T47D (cell line): ENCODE measurements at regions not wholly inside any gene's neighbourhood (a gene's known extent, or its start where the extent isn't known, plus 50 kb on each side); places are given as distances from the start of the nearest gene placed in this dataset.

ENCODE experiments used
- DNase-seq, 2 experiments: peaks; one replicate each; pipeline versions ENCODE4 v3.0.0 to v3.0.0-alpha.2; 2011 to 2012; ENCODE audit warnings: low read depth in 1 of 2, low spot score in 1 of 2
- JUND ChIP-seq: IDR thresholded peaks from 2 replicates; pipeline ENCODE4 v1.6.1; 2012; ENCODE audit warnings: low read depth
- in situ Hi-C: cut with HindIII; loops from 2 replicates; pipeline ENCODE4 v1.10.0; 2016; ENCODE audit warnings: low sequenced_read_pairs, low pct_unique_long_range_greater_than_20kb

DNA sequence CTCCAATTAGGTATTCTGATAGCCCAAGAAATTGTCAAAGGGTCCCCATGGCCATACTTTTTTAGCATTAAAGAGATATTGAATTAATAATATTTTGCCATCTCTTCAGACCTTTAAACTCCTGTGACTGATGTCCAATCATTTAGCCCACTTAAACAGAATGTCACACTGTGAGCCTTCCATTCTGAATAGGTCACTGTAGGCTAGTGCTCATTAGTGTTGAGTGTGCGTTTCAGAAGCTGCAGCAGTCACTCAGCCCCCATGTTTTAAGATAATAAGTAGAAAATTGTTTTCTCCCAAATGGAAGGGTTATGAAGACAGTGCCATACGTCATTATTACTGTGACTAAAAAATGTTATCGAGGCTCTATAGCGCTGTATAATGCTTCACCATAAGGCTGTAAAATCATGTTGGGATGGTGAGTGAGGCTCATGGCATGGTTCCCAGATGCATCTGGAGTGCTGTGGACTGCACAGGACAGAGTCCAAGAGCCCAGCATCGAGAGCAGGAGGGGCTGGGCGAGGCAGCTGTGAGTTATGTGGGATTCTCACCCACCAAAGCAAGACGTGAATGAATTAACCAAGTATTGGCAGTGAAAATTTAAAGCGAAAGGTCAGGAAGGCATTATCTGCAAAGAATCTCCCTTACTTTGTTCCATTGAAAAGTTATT lies 2112.9 kb upstream of the WWC1 start:
- DNase-seq: no peak
- in situ Hi-C loops: no loop called here
- TF ChIP-seq JUND: no peak

DNA sequence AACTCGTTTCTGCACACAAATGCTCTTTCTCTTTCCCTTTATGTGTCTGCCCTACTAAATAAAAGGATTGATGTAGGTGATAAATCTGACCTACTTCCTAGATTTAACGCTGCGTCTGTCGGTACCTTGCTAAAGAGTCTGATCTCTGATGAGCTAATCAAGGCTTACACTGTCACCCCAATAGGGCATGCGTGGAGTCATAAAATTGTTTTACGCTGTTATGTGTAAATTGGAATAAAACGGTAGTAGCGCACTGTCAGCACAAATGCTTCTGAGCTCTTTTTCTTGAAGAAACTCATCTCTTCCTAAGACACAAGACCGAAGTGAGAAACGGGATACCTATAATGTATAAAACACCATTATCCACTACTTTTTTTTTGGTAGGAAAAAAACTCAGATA lies 2106.3 kb upstream of the WWC1 start:
- DNase-seq: no peak
- no peak for TF ChIP-seq JUND
- in situ Hi-C loops: no loop called here

DNA sequence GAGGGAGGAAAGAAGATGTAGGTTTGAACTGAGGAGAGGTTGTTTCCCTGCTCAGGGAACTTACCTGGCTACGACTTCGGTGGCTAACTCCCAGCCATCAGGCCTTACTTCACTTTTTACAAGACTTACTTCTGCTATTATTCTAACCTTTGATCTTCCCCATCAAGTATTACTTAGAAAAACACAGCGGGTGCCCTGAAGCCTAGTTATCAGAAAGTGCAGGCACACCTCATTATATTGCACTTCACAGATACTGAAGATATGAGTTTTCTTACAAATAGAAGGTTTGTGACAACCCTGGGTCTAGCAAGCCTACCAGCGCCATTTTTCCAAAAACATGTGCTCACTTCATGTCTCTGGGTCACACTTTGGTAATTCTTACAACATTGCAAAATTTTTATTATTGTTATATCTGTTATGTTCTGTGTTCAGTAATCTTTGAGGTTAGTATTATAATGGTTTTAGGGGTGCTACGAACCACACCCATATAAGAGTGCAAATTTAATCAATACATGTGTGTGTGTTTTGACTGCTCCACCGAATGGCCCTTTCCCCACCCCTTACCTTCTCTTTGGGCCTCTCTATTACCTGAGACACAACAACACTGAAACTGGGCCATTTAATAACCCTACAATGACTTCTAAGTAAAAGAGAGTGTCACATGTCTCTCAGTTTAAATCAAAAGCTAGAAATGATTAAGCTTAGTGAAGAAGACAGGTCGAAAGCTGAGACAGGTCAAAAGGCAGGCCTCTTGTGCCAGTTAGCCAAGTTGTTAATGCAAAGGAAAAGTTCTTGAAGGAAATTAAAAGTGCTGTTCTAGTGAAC lies 2102.7 kb upstream of the WWC1 start:
- in situ Hi-C loops: no loop called here
- TF ChIP-seq JUND: no peak
- DNase-seq: no peak

DNA sequence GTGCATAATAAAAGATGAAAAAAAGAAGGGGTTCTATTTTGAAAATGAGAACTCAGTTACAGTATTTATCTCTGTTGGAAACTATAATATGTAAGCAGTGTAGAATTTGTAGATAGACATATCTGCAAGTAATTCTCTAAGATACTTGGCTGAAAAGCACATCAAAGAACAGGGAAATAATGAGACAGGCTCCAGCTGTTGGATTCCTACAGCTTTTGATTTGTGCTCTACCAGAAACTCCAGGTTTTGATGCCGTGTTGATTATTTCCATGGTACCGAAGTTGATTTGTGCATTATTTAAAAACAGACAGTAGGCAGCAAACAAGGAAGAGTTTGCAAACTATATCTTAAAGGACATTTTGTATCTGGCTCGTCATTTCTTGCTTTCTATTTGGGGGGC lies 2098.7 kb upstream of the WWC1 start:
- in situ Hi-C loops: no loop called here
- TF ChIP-seq JUND: no peak
- DNase-seq: no peak

DNA sequence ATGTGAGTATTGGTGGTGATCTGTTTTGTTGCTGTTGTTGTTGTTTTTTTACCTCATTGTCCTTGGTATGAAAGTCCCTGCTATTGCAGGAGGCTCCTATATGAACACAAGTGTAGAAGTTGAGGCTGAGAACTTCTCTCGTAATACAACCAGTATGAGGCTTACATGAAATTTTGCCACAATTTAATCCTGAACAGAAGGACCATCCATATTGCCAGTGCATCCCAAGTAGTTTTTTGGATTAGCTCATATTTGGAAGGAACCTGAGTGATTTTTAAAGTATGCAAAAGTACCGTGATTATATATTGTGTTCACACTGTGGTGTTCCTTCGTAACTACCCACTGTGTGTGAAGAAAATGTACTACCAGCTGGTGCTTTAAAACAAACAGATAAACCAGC lies 2095.5 kb upstream of the WWC1 start:
- no peak for DNase-seq
- in situ Hi-C loops: no loop called here
- no peak for TF ChIP-seq JUND

DNA sequence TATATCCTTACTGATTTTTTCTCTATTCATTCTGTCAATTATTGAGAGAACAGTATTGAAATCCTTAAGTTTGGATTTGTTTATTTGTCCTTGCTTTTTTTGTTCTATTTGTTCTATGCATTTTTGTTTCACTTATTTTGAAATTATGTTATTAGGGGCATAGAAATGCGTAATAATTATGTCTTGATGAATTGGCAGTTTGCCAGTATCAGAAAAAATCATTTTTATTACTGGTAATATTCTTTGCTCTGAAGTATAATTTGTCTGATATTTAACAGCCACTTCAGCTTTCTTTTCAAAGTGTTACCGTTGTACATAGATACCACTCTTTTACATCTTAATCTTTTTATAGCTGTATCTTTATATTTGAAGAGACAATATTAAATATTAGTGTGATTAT lies 2090.9 kb upstream of the WWC1 start:
- DNase-seq: no peak
- in situ Hi-C loops: no loop called here
- no peak for TF ChIP-seq JUND

DNA sequence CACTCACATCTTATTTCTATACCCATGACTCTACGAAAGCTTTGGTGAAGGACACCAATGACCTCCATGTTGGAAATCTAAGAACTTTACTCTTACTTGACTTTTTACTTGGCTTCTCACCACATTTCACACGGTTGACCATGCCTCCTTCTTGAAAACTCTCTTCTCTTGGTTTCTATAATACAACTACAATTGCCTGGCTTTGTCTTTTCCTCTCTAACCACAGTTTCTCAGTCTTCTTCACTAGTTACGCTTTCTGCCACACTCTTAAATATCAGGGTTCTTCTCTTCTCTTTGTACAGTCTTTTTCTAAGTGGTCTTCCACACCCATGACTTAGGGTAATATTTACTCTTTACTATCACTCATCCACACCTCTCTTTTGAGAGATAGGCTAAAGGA lies 2079.8 kb upstream of the WWC1 start:
- in situ Hi-C loops: no loop called here

DNA sequence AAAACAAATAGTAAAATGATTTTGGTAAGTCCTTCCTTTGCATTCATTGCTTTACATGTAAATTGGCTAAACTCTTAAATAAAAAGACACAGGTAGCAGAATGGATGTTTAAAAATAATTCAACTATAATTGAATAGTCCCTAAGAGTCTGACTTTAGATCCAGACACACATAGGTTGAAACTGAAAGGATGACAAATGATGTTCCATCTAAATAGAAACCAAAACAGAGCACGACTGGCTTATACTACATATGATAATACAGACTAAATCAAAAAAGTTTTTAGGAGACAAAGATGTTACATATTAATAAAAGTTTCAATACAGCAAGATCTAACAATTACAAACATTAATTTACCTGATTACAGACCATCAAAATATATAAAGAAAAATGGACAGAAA lies 2055.1 kb upstream of the WWC1 start:
- TF ChIP-seq JUND: no peak
- in situ Hi-C loops: no loop called here
- DNase-seq: no peak

More for the DNA sequence above, 2079.8 kb upstream of the WWC1 start:
- TF ChIP-seq JUND: no peak
- no peak for DNase-seq

DNA sequence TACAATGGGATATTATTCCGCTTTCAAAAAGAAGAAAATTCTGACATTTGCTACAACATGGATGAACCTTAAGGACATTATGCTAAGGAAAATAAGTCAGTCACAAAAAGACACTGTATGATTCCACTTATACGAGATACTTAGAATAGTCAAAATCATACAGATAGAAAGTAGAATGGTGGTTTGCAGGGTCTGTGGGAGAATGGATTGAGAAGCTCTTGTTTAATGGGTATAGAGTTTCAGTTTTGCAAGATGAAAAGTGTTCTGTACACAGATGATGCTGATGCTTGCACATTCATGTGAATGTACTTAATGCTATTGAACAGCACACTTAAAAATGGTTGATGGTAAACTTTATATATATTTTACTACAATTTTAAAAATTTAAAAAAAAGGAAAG lies 2050.7 kb upstream of the WWC1 start:
- no peak for TF ChIP-seq JUND
- in situ Hi-C loops: no loop called here
- DNase-seq: no peak

DNA sequence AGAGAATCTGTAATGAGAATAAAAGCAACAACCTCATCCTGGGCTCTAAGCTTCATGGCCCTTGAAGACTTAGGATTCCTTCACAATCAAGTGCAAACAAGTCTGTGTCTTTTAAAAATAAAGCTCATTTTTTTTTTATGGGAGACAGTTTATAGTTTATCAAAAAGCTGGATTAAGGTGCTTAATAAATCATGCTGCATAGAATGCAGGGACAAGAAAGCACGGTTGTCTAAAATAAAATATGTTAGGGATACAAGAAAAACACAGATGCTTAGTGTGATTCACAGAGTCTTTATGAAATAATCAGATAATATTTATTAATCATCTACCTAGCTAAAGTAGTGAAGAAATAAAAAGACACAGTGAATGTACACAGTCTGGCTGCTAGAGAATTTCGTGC lies 2045.9 kb upstream of the WWC1 start:
- TF ChIP-seq JUND: no peak
- in situ Hi-C loops: no loop called here
- DNase-seq: no peak

DNA sequence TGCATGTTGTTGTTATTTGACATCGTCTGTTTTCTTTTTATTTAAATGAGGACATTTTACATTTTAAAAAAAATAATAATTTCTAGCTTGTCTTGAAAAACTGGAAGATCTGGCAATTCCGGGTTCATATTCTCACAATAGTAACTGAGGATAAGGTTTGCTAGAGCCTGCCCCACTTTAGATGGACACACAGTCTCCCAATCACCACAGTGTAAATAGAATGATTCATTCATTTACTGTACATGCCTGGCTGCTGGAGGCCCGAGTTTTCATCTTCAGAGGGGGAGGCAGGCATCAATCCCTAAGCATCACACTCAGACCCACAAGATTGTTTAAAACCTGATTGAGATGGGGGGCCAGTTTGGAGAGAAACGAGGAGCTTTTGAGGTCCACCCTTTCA lies 2039.7 kb upstream of the WWC1 start:
- DNase-seq: peak in 1 of 2 experiments; percentile 53
- in situ Hi-C loops: no loop called here
- no peak for TF ChIP-seq JUND

DNA sequence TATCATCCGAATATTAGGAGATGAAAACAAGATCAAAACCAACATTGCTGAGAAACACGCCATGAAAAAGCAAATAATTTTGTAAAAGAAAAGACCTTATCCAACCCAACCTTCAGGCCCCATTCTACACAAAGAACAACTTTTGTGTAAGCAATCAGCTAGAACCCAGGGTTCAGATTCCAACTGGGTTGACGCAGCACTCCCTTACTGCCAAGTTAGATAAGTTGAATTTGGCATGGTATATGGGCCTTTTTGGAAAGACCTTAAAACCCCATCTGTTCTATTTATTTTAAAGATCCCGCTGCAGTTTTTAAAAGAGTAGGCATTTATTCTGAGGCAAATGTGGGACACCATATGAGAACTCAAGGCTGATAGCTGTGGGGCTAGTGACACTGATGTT lies 2033.8 kb upstream of the WWC1 start:
- no peak for DNase-seq
- TF ChIP-seq JUND: no peak
- in situ Hi-C loops: no loop called here

DNA sequence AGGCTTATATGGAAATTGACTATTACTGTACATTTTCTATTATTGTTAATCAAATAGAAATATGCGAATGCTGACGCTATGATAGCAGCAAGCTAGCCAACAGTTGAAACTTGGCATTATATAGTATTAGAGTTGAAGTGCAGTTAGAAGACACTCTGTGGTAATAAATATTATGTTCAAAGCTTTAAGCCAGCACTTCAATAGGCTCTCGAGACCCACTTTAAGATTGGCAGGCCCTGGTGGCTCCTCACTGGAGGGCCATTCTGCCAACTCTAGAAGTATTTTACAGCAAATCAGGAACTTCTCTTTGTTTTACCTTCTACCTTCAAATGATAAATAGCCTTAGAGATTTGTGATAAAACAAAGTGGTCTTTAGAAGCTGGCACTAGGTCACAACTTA lies 2029.0 kb upstream of the WWC1 start:
- TF ChIP-seq JUND: no peak
- in situ Hi-C loops: no loop called here

More for the DNA sequence above, 2029.0 kb upstream of the WWC1 start:
- DNase-seq: no peak
